OCI-LY7 (cell line): ENCODE measurements at regions not wholly inside any gene's neighbourhood (a gene's known extent, or its start where the extent isn't known, plus 50 kb on each side); places are given as distances from the start of the nearest gene placed in this dataset.

ENCODE experiments used
- BruUV-seq: library from RNA; stranded (reverse); fragments of 400-500 nt; replicated peaks from 2 replicates; lab custom pipeline; 2021; lab: Mats Ljungman, UMichigan
- CTCF ChIA-PET: fragments of 300-600 bp; sonication (Branson Sonifier 250); formaldehyde crosslinking; loops from one replicate; lab custom pipeline; 2022; ENCODE audit warnings: antibody characterized with exemption; ENCODE audit not compliant: unreplicated experiment; lab: Charles Lee
- POLR2A ChIA-PET: fragments of 300-600 bp; sonication (Branson Sonifier 250); formaldehyde crosslinking; loops from one replicate; lab custom pipeline; 2022; ENCODE audit warnings: antibody characterized with exemption; lab: Charles Lee
- DNase-seq: peaks from one replicate; pipeline ENCODE4 v3.0.0-alpha.2; 2015; ENCODE audit warnings: low spot score
- H2AFZ ChIP-seq: fragments of 200-600 bp; sonication (generic), shearing (Covaris generic); 2 replicates; pipeline ENCODE4 v1.6.1; 2014; ENCODE audit warnings: mild to moderate bottlenecking, antibody characterized with exemption, low read length, moderate library complexity
- H3K27ac ChIP-seq: fragments of 200-600 bp; sonication (generic); 2 replicates; pipeline ENCODE4 v1.5.1; 2014; ENCODE audit warnings: mixed run types, low read depth, mild to moderate bottlenecking, moderate library complexity, low read length, inconsistent platforms; ENCODE audit not compliant: poor library complexity, severe bottlenecking
- H3K36me3 ChIP-seq: fragments of 200-600 bp; sonication (generic); 2 replicates; pipeline ENCODE4 v1.6.1; 2014; ENCODE audit warnings: mild to moderate bottlenecking, antibody characterized with exemption, low read length, moderate library complexity, mixed read lengths; ENCODE audit not compliant: insufficient read depth
- H3K4me1 ChIP-seq: fragments of 200-600 bp; sonication (generic); 2 replicates; pipeline ENCODE4 v1.5.1; 2014; ENCODE audit warnings: mild to moderate bottlenecking, low read length; ENCODE audit not compliant: insufficient read depth, poor library complexity, severe bottlenecking
- H3K4me2 ChIP-seq: fragments of 200-600 bp; sonication (generic); 2 replicates; pipeline ENCODE4 v1.6.1; 2014; ENCODE audit warnings: mild to moderate bottlenecking, low read length
- H3K4me3 ChIP-seq: fragments of 200-600 bp; sonication (generic); 2 replicates; pipeline ENCODE4 v1.5.1; 2014; ENCODE audit warnings: mild to moderate bottlenecking, low read depth, low read length; ENCODE audit not compliant: poor library complexity, severe bottlenecking
- H3K79me2 ChIP-seq: fragments of 200-600 bp; sonication (generic); 2 replicates; pipeline ENCODE4 v1.6.1; 2016; ENCODE audit warnings: low read depth, mild to moderate bottlenecking, low read length, moderate library complexity, mixed read lengths; ENCODE audit not compliant: insufficient read depth
- H3K9me2 ChIP-seq: fragments of 200-600 bp; sonication (generic); 2 replicates; pipeline ENCODE4 v1.6.1; 2016; ENCODE audit warnings: mild to moderate bottlenecking, low read length, mixed read lengths; ENCODE audit not compliant: insufficient read depth
- H3K9me3 ChIP-seq: fragments of 200-600 bp; sonication (generic); 2 replicates; pipeline ENCODE4 v1.6.1; 2014; ENCODE audit warnings: mild to moderate bottlenecking, mixed run types, low read length, mixed read lengths
- H4K20me1 ChIP-seq: fragments of 200-600 bp; sonication (generic); 2 replicates; pipeline ENCODE4 v1.6.1; 2014; ENCODE audit warnings: mild to moderate bottlenecking, antibody characterized with exemption, low read length, moderate library complexity, mixed read lengths; ENCODE audit not compliant: insufficient read depth
- EZH2phosphoT487 ChIP-seq: fragments of 200-600 bp; sonication (generic); IDR thresholded peaks from 2 replicates; pipeline ENCODE4 v1.6.1; 2018; ENCODE audit warnings: low read depth, borderline replicate concordance, mild to moderate bottlenecking, mixed run types, antibody characterized with exemption, low read length, moderate library complexity, mixed read lengths
- intact Hi-C: fragments of 100-400 bp; cut with micrococcal nuclease; formaldehyde crosslinking; loops from one replicate; pipeline ENCODE4 v1.10.0; 2022; ENCODE audit not compliant: unreplicated experiment
- TF ChIP-seq, protein P1 (sequence below): fragments of 200-600 bp; sonication (generic); conservative IDR thresholded peaks from 2 replicates; pipeline ENCODE4 v1.5.1; 2014; ENCODE audit warnings: mild to moderate bottlenecking, antibody characterized with exemption, low read length, moderate library complexity, mixed read lengths

DNA sequence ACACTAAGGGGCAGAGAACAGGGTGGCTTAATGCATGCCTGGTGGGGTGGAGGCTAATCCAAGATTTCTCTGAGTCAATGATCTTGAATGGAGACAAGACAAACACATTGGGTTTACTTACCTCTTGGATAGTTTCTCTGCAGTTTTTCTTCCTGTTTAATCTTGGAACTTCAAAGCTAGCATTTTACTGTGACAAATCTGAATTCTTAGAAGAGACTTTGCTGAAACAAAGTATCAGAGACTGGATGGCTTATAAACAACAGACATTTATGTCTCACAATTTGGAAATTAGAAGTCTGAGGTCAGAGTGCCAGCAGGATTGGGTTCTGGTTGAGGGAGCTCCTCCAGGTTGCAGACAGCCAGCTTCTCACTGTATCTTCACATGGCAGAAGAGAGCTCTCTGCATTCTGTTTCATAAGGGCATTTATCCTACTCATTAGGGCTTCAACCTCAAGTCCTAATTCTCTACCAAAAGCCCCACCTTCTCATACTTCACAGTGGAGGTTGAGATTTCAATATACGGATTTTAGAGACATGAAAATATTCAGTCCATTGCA lies 921.8 kb downstream of the VRK1 start:
- no peaks in the 10 kb centered on the region for H3K9me3 ChIP-seq
- H2AFZ ChIP-seq: no peak overlapping the region
- no peaks in the 10 kb centered on the region for H3K36me3 ChIP-seq
- no peak overlapping the region for H3K27ac ChIP-seq
- no peaks in the 10 kb centered on the region for H3K4me1 ChIP-seq
- POLR2A ChIA-PET: no interaction called here
- H3K4me3 ChIP-seq: no peak overlapping the region
- BruUV-seq: no TSS peak
- TF ChIP-seq, protein P1, sequence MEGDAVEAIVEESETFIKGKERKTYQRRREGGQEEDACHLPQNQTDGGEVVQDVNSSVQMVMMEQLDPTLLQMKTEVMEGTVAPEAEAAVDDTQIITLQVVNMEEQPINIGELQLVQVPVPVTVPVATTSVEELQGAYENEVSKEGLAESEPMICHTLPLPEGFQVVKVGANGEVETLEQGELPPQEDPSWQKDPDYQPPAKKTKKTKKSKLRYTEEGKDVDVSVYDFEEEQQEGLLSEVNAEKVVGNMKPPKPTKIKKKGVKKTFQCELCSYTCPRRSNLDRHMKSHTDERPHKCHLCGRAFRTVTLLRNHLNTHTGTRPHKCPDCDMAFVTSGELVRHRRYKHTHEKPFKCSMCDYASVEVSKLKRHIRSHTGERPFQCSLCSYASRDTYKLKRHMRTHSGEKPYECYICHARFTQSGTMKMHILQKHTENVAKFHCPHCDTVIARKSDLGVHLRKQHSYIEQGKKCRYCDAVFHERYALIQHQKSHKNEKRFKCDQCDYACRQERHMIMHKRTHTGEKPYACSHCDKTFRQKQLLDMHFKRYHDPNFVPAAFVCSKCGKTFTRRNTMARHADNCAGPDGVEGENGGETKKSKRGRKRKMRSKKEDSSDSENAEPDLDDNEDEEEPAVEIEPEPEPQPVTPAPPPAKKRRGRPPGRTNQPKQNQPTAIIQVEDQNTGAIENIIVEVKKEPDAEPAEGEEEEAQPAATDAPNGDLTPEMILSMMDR: no peak
- no peak for TF ChIP-seq EZH2phosphoT487
- intact Hi-C loops: no loop called here
- CTCF ChIA-PET: no interaction called here
- no peak overlapping the region for H3K4me2 ChIP-seq
- H4K20me1 ChIP-seq: no peaks in the 10 kb centered on the region
- no peak for DNase-seq
- no peaks in the 10 kb centered on the region for H3K79me2 ChIP-seq
- H3K9me2 ChIP-seq: no peaks in the 10 kb centered on the region

DNA sequence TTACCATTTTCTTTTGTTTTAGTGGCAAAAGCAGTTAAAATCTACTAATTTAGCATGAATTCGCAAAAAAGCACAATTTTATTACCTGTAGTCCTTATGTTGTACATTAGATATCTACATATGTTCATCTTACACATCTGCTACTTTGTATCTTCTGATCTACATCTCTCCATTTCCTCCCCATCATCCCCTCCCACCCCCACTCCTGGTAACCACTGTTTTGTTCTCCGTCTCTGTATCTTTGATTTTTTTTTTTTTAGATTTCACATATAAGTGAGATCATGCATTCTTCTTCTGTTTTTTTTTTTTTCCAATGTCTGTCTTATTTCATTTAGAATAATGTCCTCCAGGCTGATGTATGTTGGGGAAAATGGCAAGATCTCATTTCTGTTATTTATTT lies 922.7 kb downstream of the VRK1 start:
- H3K4me1 ChIP-seq: no peaks in the 10 kb centered on the region
- ChIA-PET POLR2A (no interaction called here), CTCF (no interaction called here)
- H3K27ac ChIP-seq: no peak overlapping the region
- H4K20me1 ChIP-seq: no peaks in the 10 kb centered on the region
- no TSS peak for BruUV-seq
- DNase-seq: no peak
- no peaks in the 10 kb centered on the region for H3K9me3 ChIP-seq
- H3K79me2 ChIP-seq: no peaks in the 10 kb centered on the region
- no peaks in the 10 kb centered on the region for H3K36me3 ChIP-seq
- TF ChIP-seq EZH2phosphoT487: no peak
- TF ChIP-seq, protein P1: no peak
- H3K9me2 ChIP-seq: no peaks in the 10 kb centered on the region
- H3K4me2 ChIP-seq: no peak overlapping the region
- H3K4me3 ChIP-seq: no peak overlapping the region
- intact Hi-C loops: no loop called here
- H2AFZ ChIP-seq: no peak overlapping the region

DNA sequence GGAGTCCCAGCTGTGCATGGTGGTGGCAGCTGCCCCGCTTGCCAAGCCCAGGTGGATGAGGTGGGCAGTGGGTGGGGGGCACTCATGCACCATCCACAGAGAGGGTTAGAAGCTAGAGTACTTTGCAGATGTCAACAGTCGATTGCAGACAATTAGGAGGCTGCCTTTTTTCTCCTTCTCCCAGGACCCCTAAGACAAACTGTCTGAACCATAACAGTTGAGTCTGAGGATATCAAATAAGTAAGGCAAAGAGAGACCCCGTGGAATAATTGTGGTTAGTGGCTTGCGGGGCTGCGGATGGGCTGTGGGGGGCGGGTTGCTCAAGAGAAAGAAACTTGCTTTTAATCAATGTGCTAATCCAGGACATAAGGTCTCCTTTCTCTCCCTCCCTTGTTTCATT lies 926.2 kb downstream of the VRK1 start:
- no peaks in the 10 kb centered on the region for H3K79me2 ChIP-seq
- no peak overlapping the region for H2AFZ ChIP-seq
- H4K20me1 ChIP-seq: no peaks in the 10 kb centered on the region
- intact Hi-C loops: no loop called here
- TF ChIP-seq EZH2phosphoT487: no peak
- TF ChIP-seq, protein P1: no peak
- ChIA-PET POLR2A (no interaction called here), CTCF (no interaction called here)
- no peaks in the 10 kb centered on the region for H3K4me1 ChIP-seq
- no peak overlapping the region for H3K4me3 ChIP-seq
- H3K4me2 ChIP-seq: no peak overlapping the region
- no peak overlapping the region for H3K27ac ChIP-seq
- DNase-seq: no peak
- no peaks in the 10 kb centered on the region for H3K9me3 ChIP-seq
- BruUV-seq: no TSS peak
- no peaks in the 10 kb centered on the region for H3K36me3 ChIP-seq
- H3K9me2 ChIP-seq: no peaks in the 10 kb centered on the region
